ENCODE measurements at regions not wholly inside any gene's neighbourhood (a gene's known extent, or its start where the extent isn't known, plus 50 kb on each side); places are given as distances from the start of the nearest gene placed in this dataset.

- TF ChIP-seq CTCF (IDR thresholded peaks at IDR 0.05; ENCODE audit: borderline replicate concordance, extremely low read depth, low read length, poor library complexity, severe bottlenecking), result no peak
- TF ChIP-seq EZH2 (IDR thresholded peaks at IDR 0.05; ENCODE audit: borderline replicate concordance, low read depth, low read length, severe bottlenecking), result no peak
Observed at GRCh38 chr10:22481687-22482539, 136.6 kb downstream of the SPAG6 start.
